ENCODE measurements at regions not wholly inside any gene's neighbourhood (a gene's known extent, or its start where the extent isn't known, plus 50 kb on each side); places are given as distances from the start of the nearest gene placed in this dataset.

- TF ChIP-seq TAF1 (IDR thresholded peaks at IDR 0.05; ENCODE audit: borderline replicate concordance, low read depth, low read length) (no peak), POLR2A (IDR thresholded peaks at IDR 0.05; ENCODE audit: low read depth, low read length) (no peak), POLR2AphosphoS5 (IDR thresholded peaks at IDR 0.05; ENCODE audit: low read depth, low read length) (no peak)
Observed at GRCh38 chr10:106158241-106158640, 1006.3 kb downstream of the SORCS1 start.

Data from GM12892 (cell line).